SW 1271 (cell line): ENCODE measurements at regions not wholly inside any gene's neighbourhood (a gene's known extent, or its start where the extent isn't known, plus 50 kb on each side); places are given as distances from the start of the nearest gene placed in this dataset.
"Not testable (repeated sequence)": the region's sequence is repeated elsewhere in the genome, so short reads cannot be mapped to it uniquely, and the experiment has no call there.

Experiments
- DNase-seq, 2 experiments: peaks; one replicate each; lab custom pipeline; 2025; lab: John Stamatoyannopoulos, UW

DNA sequence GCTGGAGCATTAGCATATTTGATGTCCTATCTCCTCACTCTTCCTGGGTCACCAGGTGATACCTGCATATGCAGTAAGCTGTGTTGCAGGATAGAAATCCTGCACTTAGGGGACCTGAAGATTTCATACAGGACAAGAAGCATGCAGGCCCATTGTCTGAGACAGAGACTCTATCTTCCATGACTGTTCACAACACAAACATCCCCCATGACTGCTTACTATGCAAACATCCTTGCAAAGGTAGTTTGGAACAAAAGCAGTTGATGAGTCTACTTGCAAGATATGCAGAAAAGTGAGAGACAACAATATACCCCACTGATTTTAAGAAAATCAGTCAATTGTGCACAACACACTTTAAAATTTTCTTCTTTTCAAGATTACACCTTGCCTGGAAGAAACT, 108.6 kb upstream of the ZEB2 start:
- no peak for DNase-seq

- DNase-seq, result no peak
These were observed 105.7 kb upstream of the ZEB2 start for GRCh38 chr2:144625626-144626025.

GRCh38 chr2:144625226-144625625, 105.3 kb upstream of the ZEB2 start:
- no peak for DNase-seq

GRCh38 chr2:144624451-144624850, 104.5 kb upstream of the ZEB2 start:
- no peak for DNase-seq

DNA sequence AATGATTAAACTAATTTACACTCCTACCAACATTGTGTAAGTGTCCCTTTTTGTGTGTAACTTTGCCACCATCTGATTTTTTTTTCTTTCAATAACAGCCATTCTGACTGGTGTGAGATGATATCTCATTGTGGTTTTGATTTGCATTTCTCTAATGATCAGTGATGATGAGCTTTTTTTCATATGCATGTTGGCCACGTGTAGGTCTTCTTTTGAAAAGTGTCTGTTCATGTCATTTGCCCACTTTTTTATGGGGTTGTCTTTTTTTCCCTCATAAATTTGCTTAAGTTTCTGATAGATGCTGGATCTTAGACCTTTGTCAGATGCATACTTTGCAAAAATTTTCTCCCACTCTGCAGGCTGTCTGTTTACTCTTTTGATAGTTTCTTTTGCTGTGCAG, 102.5 kb upstream of the ZEB2 start:
- DNase-seq, result not testable (repeated sequence)

GRCh38 chr2:144621266-144621665, 101.3 kb upstream of the ZEB2 start:
- no peak for DNase-seq

GRCh38 chr2:144619760-144620159, 99.8 kb upstream of the ZEB2 start:
- DNase-seq, result no peak

DNA sequence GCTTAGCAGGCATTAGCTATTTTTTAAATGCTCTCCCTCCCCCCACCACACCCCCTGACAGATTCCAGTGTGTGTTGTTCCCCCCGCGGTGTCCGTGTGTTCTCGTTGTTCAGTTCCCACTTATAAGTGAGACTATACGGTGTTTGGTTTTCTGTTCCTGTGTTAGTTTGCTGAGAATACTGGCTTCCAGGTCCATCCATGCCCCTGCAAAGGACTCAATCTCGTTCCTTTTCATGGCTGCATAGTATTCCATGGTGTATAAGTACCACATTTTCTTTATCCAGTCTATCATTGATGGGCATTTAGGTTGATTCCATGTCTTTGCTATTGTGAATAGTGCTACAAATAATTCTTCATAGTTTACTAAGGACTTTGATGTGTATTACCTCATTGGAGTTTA, 97.3 kb upstream of the ZEB2 start:
- not testable (repeated sequence) for DNase-seq

GRCh38 chr2:144615866-144616565, 96.1 kb upstream of the ZEB2 start:
- DNase-seq, result no peak

DNA sequence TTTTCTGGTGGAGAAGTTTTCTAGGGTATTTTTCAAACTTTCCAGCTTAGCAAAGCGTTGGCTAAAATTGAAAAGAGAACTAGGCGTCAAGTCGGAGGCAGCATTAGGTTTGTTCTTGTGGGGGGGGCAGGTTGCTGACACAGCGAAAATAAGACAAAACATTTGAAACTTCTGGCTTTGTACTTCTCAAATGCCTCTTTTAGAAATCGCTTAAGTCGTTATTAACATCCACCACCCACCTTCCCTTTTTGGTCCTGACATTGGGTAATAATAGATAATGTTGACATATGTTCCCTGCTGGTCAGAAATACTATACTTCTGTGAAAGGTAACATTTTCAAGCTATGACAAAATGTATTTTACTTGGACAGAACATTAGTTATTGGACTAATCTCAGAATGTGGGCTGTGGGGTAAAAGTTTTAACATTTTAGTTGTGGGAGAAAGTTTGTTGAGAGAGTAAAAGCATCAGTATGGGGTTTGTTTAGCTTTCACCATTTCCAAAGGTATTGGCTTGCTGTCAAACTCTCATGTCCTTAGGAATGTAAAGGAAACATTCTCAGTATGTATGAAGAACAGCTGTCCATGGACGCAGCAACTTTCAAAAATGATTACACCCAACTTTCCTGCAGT, 88.1 kb upstream of the ZEB2 start:
- DNase-seq, result no peak

GRCh38 chr2:144607099-144607498, 87.2 kb upstream of the ZEB2 start:
- DNase-seq, result no peak

DNA sequence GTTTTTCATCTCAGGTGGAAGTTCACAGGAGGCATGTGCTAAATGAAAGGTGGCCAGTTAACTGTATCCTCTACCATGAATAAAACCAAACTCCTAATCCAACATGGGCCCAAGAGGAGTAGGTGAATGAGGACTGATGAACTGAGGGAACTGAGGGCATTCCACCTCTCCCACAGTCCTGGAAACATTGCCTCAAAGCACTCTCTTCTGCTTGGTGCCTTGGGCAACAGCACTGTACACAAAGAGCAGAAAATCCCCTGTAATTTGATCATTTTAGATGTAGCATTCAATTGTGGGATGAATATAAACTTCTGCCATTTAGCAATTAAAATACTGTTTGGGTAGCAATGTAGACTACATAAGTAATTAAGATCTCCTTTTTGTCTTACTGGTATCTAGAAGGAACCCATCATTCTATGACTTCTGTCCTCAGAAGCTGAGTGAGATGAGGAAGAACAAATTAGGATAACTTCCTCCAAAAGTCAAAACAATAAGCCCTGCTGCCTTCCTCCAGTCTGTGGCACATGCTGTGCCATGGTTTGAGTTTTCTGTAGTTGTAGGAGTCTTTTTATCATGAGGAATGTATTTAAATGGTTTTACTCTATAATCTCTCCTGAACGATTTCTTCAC, 86.7 kb upstream of the ZEB2 start:
- DNase-seq, result no peak

DNA sequence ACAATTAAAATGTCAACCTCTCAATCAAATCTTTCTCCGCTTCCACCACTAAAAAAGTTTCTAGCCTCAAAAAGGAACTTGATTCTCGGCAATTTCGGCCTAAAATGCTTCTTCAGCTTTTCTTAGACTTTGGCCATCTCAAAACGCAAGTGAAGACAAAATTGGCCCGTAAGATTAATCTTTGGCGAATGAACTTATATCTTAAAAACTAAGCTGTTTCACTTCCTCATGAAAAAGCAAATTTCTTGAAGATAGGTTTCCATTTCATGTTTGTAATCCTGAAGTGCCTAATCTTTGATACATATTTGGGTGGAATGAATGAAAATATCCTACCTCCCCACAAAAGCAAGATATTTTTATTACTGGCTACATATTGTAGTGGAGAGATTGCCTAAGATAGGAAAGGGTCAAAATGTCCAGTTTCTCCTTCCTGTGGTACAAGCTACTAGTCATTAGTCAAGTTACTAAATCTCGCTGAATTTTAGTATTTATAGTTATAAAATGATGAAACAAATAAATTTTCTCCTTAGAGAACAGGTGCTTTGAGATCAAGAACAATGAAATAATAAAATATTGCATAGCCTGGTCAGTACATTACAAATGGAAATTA, 85.4 kb upstream of the ZEB2 start:
- DNase-seq, result no peak

- no peak for DNase-seq
These were observed 83.4 kb upstream of the ZEB2 start for GRCh38 chr2:144603334-144603733.

- DNase-seq, result no peak
These were observed 79.0 kb upstream of the ZEB2 start for GRCh38 chr2:144598906-144599305.

GRCh38 chr2:144597894-144598593, 78.1 kb upstream of the ZEB2 start:
- DNase-seq, result no peak

DNA sequence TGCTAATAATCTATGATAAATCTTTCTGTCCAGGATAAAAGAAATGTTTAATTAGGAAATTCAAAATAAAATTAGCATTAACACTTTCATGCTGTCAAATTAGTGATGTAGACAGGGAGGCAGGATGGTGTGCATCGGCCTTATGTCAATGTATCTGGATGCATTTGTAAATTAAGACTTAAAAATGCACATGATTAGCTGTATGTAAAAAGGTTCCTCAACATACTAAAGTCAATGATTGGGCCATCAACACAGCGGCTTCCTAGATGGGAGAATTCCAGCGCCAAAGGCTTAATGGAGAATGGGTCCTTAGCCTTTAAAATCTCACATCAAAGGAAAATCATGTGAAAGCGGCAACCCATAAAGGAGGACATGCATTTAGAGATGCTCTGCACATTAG, 77.5 kb upstream of the ZEB2 start:
- no peak for DNase-seq

DNA sequence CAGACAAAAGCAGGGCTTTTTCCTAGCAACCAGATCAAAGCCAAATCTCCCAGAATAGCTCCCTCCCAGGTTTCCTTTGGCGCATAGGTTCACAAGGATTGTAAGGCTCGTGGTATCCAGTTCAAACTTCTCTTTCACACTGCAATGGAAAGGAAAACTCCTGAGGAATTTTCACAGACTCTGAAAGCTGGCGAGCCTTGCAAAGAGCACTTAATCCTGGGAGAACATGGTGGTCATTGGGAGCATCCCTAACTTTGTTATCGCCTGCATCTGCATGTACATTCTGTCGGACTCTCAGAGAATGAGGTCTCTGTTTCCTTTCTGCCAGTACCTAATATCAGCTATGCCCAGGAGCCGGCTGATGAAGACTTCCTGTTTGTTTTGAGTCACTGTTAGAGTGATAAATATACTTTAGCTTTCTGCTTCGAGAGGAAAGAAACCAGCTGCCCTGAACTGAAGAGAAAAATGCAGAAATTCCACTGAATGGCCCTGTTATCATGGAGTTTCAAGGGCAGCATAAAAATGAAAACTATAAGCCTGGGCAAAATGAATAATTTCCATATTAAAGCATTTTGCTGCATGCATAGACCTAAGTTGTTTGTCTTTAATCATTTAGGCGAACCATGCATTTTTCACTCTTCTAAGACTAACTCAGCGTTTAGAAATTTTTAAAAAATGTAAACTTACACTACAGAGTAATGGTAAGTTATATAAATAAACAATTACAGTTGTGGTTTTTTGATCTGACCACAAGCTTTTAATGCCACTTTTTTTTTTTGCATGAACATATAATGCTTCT, 76.4 kb upstream of the ZEB2 start:
- peak in 1 of 2 experiments; percentile 5 for DNase-seq

DNA sequence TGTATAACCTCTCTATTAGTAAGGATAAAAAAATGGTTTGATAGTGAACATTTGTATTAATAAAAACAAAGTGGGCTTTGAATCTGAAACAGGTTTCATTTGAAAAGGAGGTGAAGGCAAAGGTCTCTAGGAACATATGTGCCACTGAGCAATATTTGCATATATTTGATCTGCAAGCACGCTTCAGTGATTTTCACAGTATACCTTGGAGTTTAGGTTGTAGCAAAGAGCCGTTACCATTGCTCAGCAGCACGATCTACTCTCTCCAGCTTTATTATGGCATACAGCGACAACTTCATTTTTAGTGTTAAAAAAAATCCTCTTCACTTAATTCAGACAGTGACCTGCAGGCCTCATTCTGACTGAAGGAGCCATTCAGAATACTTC, 75.8 kb upstream of the ZEB2 start:
- DNase-seq, result no peak

DNA sequence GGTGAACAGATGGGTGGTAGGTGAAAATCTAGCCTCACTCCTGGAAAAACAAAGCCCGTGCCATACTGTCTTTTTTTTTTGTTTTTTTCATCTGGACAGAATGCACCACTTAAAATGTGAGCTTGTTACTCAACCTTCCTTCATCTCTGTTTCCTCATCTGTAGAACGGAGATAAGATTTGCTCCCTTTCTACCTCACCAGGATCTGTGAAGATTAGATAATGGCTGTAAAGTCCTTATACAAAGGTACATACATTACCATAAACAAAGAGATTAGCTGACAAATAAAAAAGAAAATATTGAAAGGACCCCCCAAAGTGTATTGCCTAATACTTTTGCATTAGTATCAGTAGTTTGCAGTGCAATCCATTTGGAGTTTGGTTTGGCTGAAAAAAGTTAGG, 75.4 kb upstream of the ZEB2 start:
- no peak for DNase-seq

GRCh38 chr2:144593803-144594202, 73.9 kb upstream of the ZEB2 start:
- no peak for DNase-seq
